Psoas muscle (tissue), 7 donors: ENCODE measurements at regions not wholly inside any gene's neighbourhood (a gene's known extent, or its start where the extent isn't known, plus 50 kb on each side); places are given as distances from the start of the nearest gene placed in this dataset.
"Not testable (repeated sequence)": the region's sequence is repeated elsewhere in the genome, so short reads cannot be mapped to it uniquely, and the experiment has no call there.

Experiments
- ATAC-seq, 4 donors: fragments of 200-7000 bp; cut with Tn5 transposase; one replicate each; pipeline ENCODE4 v1.9.1; 2020; ENCODE audit warnings: moderate library complexity in 3 of 4, mild to moderate bottlenecking in 2 of 4
- DNase-seq, 2 donors: peaks; one replicate each; pipeline ENCODE4 v3.0.0-alpha.2; 2020
- H3K27ac ChIP-seq: fragments of 200-600 bp; one replicate; pipeline ENCODE4 v1.8.0; 2022
- H3K27me3 ChIP-seq, 3 donors: fragments of 200-600 bp in 1 of 3; one replicate each; pipeline versions ENCODE4 v1.6.1 to v1.8.0; 2013 to 2022; ENCODE audit warnings: low read length in 2 of 3, mild to moderate bottlenecking in 2 of 3, moderate library complexity in 1 of 3; ENCODE audit not compliant: insufficient read depth in 3 of 3
- H3K36me3 ChIP-seq, 2 donors: fragments of 200-600 bp in 1 of 2; one replicate each; pipeline versions ENCODE4 v1.6.1 to v1.8.0; 2013 to 2022; ENCODE audit warnings: low read depth in 1 of 2, mild to moderate bottlenecking in 1 of 2, moderate library complexity in 1 of 2; ENCODE audit not compliant: insufficient read depth in 1 of 2
- H3K4me1 ChIP-seq: fragments of 200-600 bp; one replicate; pipeline ENCODE4 v1.8.0; 2022
- H3K4me3 ChIP-seq: fragments of 200-600 bp; one replicate; pipeline ENCODE4 v1.8.0; 2022; ENCODE audit warnings: mild to moderate bottlenecking
- H3K9me3 ChIP-seq: fragments of 200-600 bp; one replicate; pipeline ENCODE4 v1.8.0; 2022
- WGBS, 3 donors: extraction: QIAGEN DNeasy Blood & Tissue Kit; methylation state at CpG; one replicate each; pipeline versions ENCODE4 v1.1.6 to v1.1.7; 2013; 5-methylcytosine and 5-hydroxymethylcytosine counted together
- intact Hi-C, 2 donors: fragments of 100-400 bp; cut with DNase I; formaldehyde crosslinking; loops; one replicate each; pipeline versions ENCODE4 v1.11.0 to v1.14.2; 2022
- donor health status: healthy with polysubstance abuse.
- donor health status: DM: no; HTN: no; CAD: no; lungs with moderate emphysema.
- donor health status: Bipolar disorder and iron deficiency.
- donor health status: healthy.
- donor health status: DM: yes; HTN: yes; CAD: no.
- donor health status: DM: no; HTN: no; CAD: no.
- donor health status: DM: yes; HTN: yes; CAD: no.

GRCh38 chr16:29176154-29176470, 191.3 kb downstream of the LAT start:
- WGBS, 3 donors: 89 to 92% (median 90%) methylated on average over 7 of the region's 7 CpGs
- intact Hi-C loops, H3K4me3 ChIP-seq, H3K9me3 ChIP-seq, H3K4me1 ChIP-seq, H3K27ac ChIP-seq, H3K27me3 ChIP-seq, DNase-seq, ATAC-seq, H3K36me3 ChIP-seq: not testable (repeated sequence)

DNA sequence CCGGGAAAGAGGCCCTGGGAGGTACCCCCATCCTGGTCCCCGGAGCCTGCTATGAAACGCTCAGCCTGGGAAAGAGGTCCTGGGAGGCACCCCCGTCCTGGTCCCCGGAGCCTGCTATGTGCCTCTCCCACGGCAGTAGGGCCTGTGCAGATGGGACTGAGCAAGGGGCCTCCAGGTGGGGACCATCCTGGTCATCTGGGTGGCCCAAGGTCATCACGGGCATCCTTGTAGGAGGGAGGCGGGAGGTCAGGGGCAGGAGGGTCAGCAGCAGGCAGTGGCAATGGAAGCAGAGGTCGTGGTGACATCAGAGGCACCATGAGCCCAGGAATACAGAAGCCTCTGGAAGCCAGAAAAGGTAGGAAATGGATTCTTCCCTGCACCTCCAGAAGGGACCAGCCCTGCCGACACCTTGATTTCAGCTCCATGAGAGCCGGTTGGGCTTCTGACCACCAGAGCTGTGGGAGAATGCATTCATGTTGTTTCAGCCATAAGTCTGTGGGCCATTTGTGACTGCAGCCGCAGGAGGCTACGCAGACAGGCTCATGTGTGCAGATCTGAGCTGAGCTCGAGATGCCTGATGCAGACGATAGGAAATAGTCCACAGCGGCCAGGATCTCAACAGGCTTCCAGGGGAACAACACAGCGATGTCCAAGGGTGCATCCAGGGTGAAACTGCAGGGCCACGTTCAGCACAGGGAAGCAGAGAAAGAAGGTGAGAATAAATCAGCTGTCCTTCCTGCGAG, 190.7 kb downstream of the LAT start:
- DNase-seq, intact Hi-C loops, H3K4me1 ChIP-seq, H3K9me3 ChIP-seq, H3K36me3 ChIP-seq, ATAC-seq, H3K27me3 ChIP-seq, H3K27ac ChIP-seq, H3K4me3 ChIP-seq: not testable (repeated sequence)
- WGBS, 3 donors: 93 to 96% (median 95%) methylated on average over 16 to 19 of the region's 19 CpGs

GRCh38 chr16:29173371-29174305, 188.8 kb downstream of the LAT start:
- H3K27me3 ChIP-seq, DNase-seq, intact Hi-C loops, ATAC-seq, H3K27ac ChIP-seq, H3K36me3 ChIP-seq, H3K9me3 ChIP-seq, H3K4me3 ChIP-seq, H3K4me1 ChIP-seq: not testable (repeated sequence)
- 88 to 90% (median 89%) methylated on average over 14 to 16 of the region's 16 CpGs for WGBS, 3 donors

DNA sequence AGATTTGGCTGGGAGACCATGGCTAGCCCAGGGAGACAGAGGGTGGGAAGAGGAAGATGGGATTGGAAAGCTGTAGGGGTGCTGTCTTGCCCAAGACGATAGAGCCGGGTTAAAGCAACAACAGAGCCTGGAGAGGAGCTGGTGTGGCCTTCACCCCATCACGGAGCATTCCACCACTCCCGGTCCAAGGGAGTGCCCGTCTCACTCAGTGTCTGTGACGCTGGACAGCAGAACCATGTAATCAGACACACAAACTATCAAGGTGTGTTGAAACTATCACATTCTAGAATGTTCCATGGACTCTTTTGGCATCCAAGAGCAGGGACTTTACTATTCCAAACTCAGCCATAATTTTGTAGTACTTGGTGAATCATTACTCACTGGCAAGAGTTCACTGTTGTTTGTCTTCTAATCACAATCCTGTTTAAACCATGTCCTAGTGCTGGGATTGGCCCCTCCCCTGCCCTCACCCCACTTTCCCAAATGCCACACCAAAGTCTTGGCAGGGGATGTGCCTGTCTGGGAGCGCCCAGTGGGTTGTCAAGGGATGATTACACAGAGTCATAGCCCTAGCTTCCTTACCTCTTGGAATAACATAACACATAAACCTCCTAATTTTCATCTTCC, 187.4 kb downstream of the LAT start:
- intact Hi-C loops, ATAC-seq: not testable (repeated sequence)

GRCh38 chr16:29171296-29171695, 186.4 kb downstream of the LAT start:
- H3K36me3 ChIP-seq, intact Hi-C loops, DNase-seq, H3K27ac ChIP-seq, H3K4me3 ChIP-seq, ATAC-seq, H3K4me1 ChIP-seq, H3K9me3 ChIP-seq: not testable (repeated sequence)
- WGBS, 3 donors: 87 to 90% (median 90%) methylated on average over 6 of the region's 6 CpGs
- H3K27me3 ChIP-seq: peaks cover 0 to 17% (median 10%) of the 10 kb centered on the region in 3 donors

More for the DNA sequence above, 187.4 kb downstream of the LAT start:
- H3K27ac ChIP-seq, H3K4me1 ChIP-seq, DNase-seq, H3K36me3 ChIP-seq, H3K9me3 ChIP-seq, H3K4me3 ChIP-seq: not testable (repeated sequence)
- 64 to 80% (median 65%) methylated on average over 7 of the region's 7 CpGs for WGBS, 3 donors
- H3K27me3 ChIP-seq: peaks cover 0 to 17% (median 10%) of the 10 kb centered on the region in 3 donors

- DNase-seq: peak in 1 of 2 donors; percentile 31
Observed at GRCh38 chr16:29170393-29171119, 185.7 kb downstream of the LAT start.

GRCh38 chr16:29169295-29169994, 184.6 kb downstream of the LAT start:
- WGBS, 3 donors: 19 to 36% (median 21%) methylated on average over 14 to 16 of the region's 16 CpGs
- ATAC-seq: peak in 3 of 4 donors; percentile 28 to 63 (median 50)
- peak in 1 of 2 donors; percentile 18 for DNase-seq
- H3K27ac ChIP-seq, H3K36me3 ChIP-seq, H3K4me3 ChIP-seq, H3K4me1 ChIP-seq, H3K9me3 ChIP-seq, intact Hi-C loops: not testable (repeated sequence)
- H3K27me3 ChIP-seq: peaks cover 0 to 17% (median 7%) of the 10 kb centered on the region in 3 donors

More at GRCh38 chr16:29170393-29171119, 185.7 kb downstream of the LAT start:
- H3K9me3 ChIP-seq, H3K4me1 ChIP-seq, H3K4me3 ChIP-seq, H3K36me3 ChIP-seq, H3K27ac ChIP-seq, intact Hi-C loops: not testable (repeated sequence)
- 22 to 29% (median 23%) methylated on average over 20 of the region's 20 CpGs for WGBS, 3 donors
- ATAC-seq: peak in 3 of 4 donors; percentile 40 to 60 (median 50)
- H3K27me3 ChIP-seq: peaks cover 0 to 17% (median 10%) of the 10 kb centered on the region in 3 donors

- H3K27ac ChIP-seq, H3K9me3 ChIP-seq: not testable (repeated sequence)
Observed at GRCh38 chr16:29168515-29169259, 183.8 kb downstream of the LAT start.

DNA sequence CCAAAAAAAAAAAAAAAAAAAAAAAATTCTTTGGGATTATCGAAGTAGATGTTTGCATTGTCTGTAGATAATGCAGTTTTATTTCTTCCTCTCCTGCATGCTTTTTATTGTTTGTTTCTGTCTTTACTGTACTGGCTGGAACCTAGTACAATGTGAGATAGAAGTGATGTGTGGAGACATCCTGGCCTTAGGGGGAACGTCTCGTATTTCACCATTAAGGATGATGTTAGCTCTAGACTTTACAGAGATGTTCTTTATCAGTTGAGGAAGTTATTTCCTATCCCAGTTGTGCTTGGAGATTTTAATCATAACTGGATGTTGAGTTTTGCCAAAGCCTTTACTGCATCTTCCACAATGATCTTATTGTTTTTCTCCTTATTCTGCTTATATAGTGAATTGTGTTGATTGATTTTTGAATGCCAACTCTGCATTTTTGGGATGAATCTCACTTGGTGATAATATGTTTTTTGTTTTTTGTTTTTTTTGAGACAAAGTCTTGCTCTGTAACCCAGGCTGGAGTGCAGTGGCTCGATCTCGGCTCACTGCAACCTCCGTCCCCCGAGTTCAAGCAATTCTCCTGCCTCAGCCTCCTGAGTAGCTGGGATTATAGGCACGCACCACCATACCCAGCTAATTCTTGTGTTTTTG, 179.7 kb downstream of the LAT start:
- ATAC-seq, H3K4me1 ChIP-seq, DNase-seq, H3K27ac ChIP-seq, H3K36me3 ChIP-seq, H3K9me3 ChIP-seq, H3K4me3 ChIP-seq, intact Hi-C loops: not testable (repeated sequence)
- WGBS, 3 donors: 93% methylated on average over 7 of the region's 8 CpGs
- peaks cover 0 to 12% (median 2%) of the 10 kb centered on the region in 3 donors for H3K27me3 ChIP-seq

More at GRCh38 chr16:29168515-29169259, 183.8 kb downstream of the LAT start:
- H3K4me1 ChIP-seq, H3K36me3 ChIP-seq, DNase-seq, intact Hi-C loops, H3K4me3 ChIP-seq, ATAC-seq: not testable (repeated sequence)
- peaks cover 0 to 17% (median 7%) of the 10 kb centered on the region in 3 donors for H3K27me3 ChIP-seq
- WGBS, 3 donors: 30 to 56% (median 32%) methylated on average over 12 to 13 of the region's 13 CpGs
